Prostate gland (tissue), 2 donors: ENCODE measurements at regions not wholly inside any gene's neighbourhood (a gene's known extent, or its start where the extent isn't known, plus 50 kb on each side); places are given as distances from the start of the nearest gene placed in this dataset.

ENCODE experiments used
- DNase-seq: peaks from one replicate; pipeline ENCODE4 v3.0.0-alpha.2; 2019; ENCODE audit warnings: low spot score
- H3K27ac ChIP-seq, 2 donors: fragments of 200-600 bp; sonication (generic); 2 replicates each; pipeline ENCODE4 v1.5.1; 2017 to 2019
- H3K27me3 ChIP-seq: fragments of 200-600 bp; sonication (generic); replicated peaks from 2 replicates; pipeline ENCODE4 v1.5.1; 2019; ENCODE audit not compliant: insufficient read depth
- H3K36me3 ChIP-seq, 2 donors: fragments of 200-600 bp; sonication (generic); 1 replicate in 1 of 2; 2 replicates in 1 of 2; pipeline versions ENCODE4 v1.5.1 to v1.8.1; 2017 to 2019
- H3K4me1 ChIP-seq: fragments of 200-600 bp; sonication (generic); replicated peaks from 2 replicates; pipeline ENCODE4 v1.5.1; 2019
- H3K4me3 ChIP-seq, 2 donors: fragments of 200-600 bp; sonication (generic); 2 replicates each; pipeline ENCODE4 v1.5.1; 2017 to 2019
- H3K9me3 ChIP-seq: fragments of 200-600 bp; sonication (generic); 2 replicates; pipeline ENCODE4 v1.5.1; 2017
- POLR2A ChIP-seq: fragments of 450-650 bp; IDR thresholded peaks from one replicate; pipeline ENCODE4 v1.6.1; 2016; ENCODE audit warnings: antibody characterized with exemption, mild to moderate bottlenecking
- POLR2AphosphoS5 ChIP-seq: sonication (generic); formaldehyde crosslinking; IDR thresholded peaks from one replicate; pipeline ENCODE4 v1.6.1; 2017; ENCODE audit warnings: antibody characterized with exemption
- WGBS: methylation state at CpG from one replicate; pipeline ENCODE4 v1.1.5; 2018; 5-methylcytosine and 5-hydroxymethylcytosine counted together
- intact Hi-C: fragments of 100-400 bp; cut with DNase I; formaldehyde crosslinking; loops from one replicate; pipeline ENCODE4 v1.14.2; 2022
- TF ChIP-seq, protein P1 (sequence below), 4 experiments: fragments of 200-600 bp in 2 of 4; fragments of 450-650 bp in 2 of 4; sonication (generic) in 2 of 4; IDR thresholded peaks; 1 replicate in 3 of 4; 2 replicates in 1 of 4; pipeline ENCODE4 v1.5.1; 2016 to 2019; ENCODE audit warnings: antibody characterized with exemption in 4 of 4, mild to moderate bottlenecking in 2 of 4, moderate library complexity in 2 of 4

DNA sequence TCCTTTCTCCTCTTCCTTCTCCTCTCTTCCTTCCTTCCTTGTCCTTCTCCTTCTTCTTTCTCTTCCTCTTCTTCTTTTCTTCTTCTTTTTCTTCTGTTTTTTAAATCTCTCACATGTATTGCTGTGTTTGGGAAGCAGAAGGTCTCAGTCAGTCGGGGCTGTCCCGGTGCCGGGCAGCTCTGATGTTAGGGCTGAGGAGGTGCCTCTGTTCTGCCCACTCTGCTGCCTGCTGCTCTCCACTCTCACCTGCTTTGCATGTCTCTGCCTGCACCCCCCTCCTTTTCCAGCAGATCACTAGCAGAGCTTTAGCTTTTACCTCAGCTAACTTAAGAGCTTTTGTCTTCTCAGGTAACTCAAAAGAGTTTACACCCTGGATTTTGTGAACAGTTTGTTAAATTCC lies 276.6 kb downstream of the CHRM3 start:
- Histone ChIP-seq H3K4me1 (no peaks in the 10 kb centered on the region), H3K27ac (no peak overlapping the region), H3K4me3 (no peak overlapping the region), H3K9me3 (no peaks in the 10 kb centered on the region), H3K36me3 (no peaks in the 10 kb centered on the region), H3K27me3 (no peaks in the 10 kb centered on the region)
- intact Hi-C loops, result no loop called here
- 46% methylated on average over 3 of the region's 3 CpGs for WGBS
- DNase-seq, result no peak
- TF ChIP-seq POLR2AphosphoS5, result no peak
- TF ChIP-seq, protein P1, sequence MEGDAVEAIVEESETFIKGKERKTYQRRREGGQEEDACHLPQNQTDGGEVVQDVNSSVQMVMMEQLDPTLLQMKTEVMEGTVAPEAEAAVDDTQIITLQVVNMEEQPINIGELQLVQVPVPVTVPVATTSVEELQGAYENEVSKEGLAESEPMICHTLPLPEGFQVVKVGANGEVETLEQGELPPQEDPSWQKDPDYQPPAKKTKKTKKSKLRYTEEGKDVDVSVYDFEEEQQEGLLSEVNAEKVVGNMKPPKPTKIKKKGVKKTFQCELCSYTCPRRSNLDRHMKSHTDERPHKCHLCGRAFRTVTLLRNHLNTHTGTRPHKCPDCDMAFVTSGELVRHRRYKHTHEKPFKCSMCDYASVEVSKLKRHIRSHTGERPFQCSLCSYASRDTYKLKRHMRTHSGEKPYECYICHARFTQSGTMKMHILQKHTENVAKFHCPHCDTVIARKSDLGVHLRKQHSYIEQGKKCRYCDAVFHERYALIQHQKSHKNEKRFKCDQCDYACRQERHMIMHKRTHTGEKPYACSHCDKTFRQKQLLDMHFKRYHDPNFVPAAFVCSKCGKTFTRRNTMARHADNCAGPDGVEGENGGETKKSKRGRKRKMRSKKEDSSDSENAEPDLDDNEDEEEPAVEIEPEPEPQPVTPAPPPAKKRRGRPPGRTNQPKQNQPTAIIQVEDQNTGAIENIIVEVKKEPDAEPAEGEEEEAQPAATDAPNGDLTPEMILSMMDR (IDR thresholded peaks at IDR 0.05), result no peak
- TF ChIP-seq POLR2A, result no peak

DNA sequence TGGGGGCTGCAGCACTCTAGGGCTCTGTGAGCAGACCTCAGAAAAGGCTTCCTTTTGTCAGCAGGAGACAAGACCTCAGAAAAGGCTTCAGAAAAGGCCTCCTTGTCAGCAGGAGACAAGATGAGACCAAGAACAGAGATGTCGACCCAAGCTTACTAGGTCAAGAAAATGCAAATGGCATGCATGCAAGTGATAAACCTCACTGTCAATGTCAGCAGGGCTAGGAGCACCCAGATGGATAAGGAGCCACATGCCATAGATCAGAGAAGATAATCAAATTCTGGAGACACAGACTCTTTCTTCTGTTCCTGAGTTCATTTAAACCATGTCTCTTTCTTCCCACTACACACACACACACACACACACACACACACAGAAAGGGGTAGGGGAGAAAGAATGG lies 285.9 kb downstream of the CHRM3 start:
- no peak overlapping the region for H3K4me3 ChIP-seq
- no peaks in the 10 kb centered on the region for H3K4me1 ChIP-seq
- DNase-seq, result no peak
- 84% methylated on average over 1 of the region's 1 CpG for WGBS
- intact Hi-C loops, result no loop called here
- no peaks in the 10 kb centered on the region for H3K9me3 ChIP-seq
- TF ChIP-seq, protein P1 (IDR thresholded peaks at IDR 0.05), result no peak
- H3K36me3 ChIP-seq, result no peaks in the 10 kb centered on the region
- H3K27ac ChIP-seq, result no peak overlapping the region
- no peaks in the 10 kb centered on the region for H3K27me3 ChIP-seq

DNA sequence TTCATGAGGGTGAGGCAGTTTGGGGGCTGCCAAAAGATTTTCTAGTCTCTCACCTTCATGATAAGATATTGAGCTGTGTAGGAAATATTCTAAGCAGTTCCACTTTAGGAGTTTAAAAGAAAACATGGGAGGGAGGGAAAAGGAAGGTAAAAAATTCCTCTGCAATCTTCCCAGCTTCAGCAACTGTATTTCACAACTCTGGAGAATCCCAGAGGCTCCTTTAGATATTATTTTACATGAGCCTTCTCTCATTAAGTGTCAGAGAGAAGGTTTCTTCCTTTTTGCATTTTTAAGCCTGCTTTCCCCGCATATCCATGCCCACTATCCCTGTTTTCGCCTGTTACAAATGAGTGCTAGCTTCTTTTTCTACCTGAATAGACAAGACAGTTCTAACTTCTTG lies 289.4 kb downstream of the CHRM3 start:
- TF ChIP-seq, protein P1 (IDR thresholded peaks at IDR 0.05), result no peak
- TF ChIP-seq POLR2A, result no peak
- TF ChIP-seq POLR2AphosphoS5, result no peak
- WGBS, result 94% methylated on average over 2 of the region's 2 CpGs
- no peak overlapping the region for H3K27ac ChIP-seq
- H3K4me1 ChIP-seq, result no peaks in the 10 kb centered on the region
- no peak overlapping the region for H3K4me3 ChIP-seq
- no peaks in the 10 kb centered on the region for H3K9me3 ChIP-seq
- H3K27me3 ChIP-seq, result no peaks in the 10 kb centered on the region
- no peak for DNase-seq
- intact Hi-C loops, result no loop called here
- no peaks in the 10 kb centered on the region for H3K36me3 ChIP-seq

DNA sequence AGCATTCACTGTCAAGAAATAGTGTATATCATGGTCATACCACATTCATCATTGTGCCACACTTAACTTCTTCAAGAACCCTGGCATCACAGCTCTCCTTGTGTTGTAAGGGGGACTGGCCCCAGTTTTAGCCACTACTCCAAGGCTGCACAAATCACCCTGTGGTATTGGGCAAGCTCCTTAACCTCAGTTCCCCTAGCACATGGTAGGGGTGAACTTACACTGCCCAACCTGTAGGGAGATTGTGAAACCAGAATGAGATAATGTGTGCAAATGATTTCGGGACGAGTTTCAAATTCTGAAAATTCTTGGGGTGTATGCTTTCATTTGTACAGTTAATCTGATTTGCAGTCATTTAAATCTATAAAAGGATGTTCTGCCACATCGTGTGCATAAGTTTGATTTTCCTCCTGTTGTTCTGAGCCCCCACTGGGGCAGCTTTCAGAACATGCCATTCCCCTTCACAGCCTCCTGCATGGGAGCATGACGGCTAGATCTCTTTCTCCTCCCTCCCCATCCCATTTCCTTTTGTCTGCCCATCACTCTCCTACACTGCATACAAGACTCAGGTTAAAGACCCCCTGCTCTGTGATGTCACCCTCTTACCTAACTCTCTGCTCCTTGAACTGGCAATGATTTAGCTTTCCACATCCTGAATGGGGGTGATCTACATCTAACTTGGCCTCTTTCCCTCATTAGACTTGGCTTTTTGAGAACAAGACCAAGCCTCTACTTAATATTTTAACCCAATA lies 290.3 kb downstream of the CHRM3 start:
- no peak overlapping the region for H3K4me3 ChIP-seq
- TF ChIP-seq POLR2A (no peak), POLR2AphosphoS5 (no peak)
- TF ChIP-seq, protein P1 (IDR thresholded peaks at IDR 0.05), result no peak
- no peak for DNase-seq
- H3K36me3 ChIP-seq, result no peaks in the 10 kb centered on the region
- H3K27ac ChIP-seq, result no peak overlapping the region
- intact Hi-C loops, result no loop called here
- no peaks in the 10 kb centered on the region for H3K9me3 ChIP-seq
- WGBS, result 60% methylated on average over 4 of the region's 4 CpGs
- no peaks in the 10 kb centered on the region for H3K27me3 ChIP-seq
- no peaks in the 10 kb centered on the region for H3K4me1 ChIP-seq

DNA sequence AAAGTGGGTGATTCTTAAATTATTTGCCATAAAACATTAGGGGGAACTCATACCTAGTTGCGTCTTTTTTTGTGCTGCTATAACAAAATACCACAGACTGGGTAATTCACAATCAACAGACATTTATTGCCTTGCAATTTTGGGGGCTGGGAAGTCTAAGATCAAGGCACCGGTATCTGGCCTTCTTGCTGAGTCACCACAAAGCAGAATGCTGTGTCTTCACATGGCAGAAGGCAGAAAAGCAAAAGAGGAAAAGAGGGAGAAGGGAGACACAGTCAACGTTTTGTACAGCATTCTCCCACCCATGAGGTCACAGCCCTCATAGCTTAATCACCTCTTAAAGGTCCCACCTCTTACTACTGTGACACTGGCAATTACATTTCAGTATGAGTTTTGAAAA lies 291.0 kb downstream of the CHRM3 start:
- Histone ChIP-seq H3K27me3 (no peaks in the 10 kb centered on the region), H3K27ac (no peak overlapping the region), H3K4me3 (no peak overlapping the region), H3K9me3 (no peaks in the 10 kb centered on the region), H3K36me3 (no peaks in the 10 kb centered on the region), H3K4me1 (no peaks in the 10 kb centered on the region)
- intact Hi-C loops, result no loop called here
- no peak for TF ChIP-seq POLR2AphosphoS5
- TF ChIP-seq, protein P1 (IDR thresholded peaks at IDR 0.05), result no peak
- TF ChIP-seq POLR2A, result no peak
- 59% methylated on average over 3 of the region's 3 CpGs for WGBS
- no peak for DNase-seq
